ENCODE measurements at regions not wholly inside any gene's neighbourhood (a gene's known extent, or its start where the extent isn't known, plus 50 kb on each side); places are given as distances from the start of the nearest gene placed in this dataset.

DNA sequence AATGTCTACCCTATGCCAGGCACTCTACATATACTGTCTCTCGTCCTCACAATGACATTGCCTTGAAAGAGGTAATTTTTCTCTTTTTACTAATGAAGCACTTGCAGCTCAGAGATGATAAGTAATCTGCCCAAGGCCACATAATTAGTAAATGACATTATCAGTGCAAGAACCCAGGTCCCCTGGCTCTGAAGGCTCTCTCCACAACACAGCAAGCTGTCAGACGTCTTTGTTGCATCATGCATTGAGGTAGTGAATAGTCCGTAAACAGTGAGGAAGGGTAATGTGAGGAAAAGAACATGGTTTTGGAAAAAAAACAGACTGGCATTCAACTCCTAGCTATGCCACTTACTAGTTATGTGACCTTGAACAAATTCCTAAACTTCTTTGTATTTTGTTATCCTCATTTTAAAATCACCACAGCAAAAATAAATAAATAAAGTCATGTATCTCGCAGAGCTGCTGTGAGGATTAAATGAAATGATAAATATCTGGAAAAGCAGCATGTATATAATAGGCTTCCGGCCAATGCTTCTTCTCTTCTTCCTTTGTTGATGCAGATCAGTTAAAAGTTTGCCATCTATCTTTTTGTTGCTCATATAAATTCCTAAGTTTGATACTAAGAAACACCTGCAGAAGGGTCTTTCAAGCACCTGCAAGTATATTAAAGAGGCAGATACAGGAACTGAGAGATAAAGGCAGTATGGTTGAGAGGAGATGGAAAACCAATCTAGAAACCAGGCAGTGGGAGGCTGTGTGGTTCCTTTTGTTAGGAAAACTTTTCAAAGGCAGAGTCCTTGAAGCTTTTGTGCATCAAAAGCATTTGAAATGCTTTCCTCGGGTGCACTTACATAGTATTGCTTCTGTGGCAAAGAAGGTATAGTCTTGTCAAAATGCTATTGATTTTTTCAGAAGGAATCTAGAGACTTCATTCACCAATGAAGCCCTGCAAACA is 82.8 kb downstream of the BTG1 start:
- Histone ChIP-seq H3K9me3 (ENCODE audit: low read depth, low read length, poor library complexity, severe bottlenecking) (no peaks in the 10 kb centered on the region), H3K36me3 (ENCODE audit: insufficient read depth, low read length, poor library complexity, severe bottlenecking) (no peaks in the 10 kb centered on the region), H3K27me3 (replicated peaks; ENCODE audit: insufficient read depth, low read depth, low read length, poor library complexity) (no peaks in the 10 kb centered on the region), H3K4me3 (ENCODE audit: low read depth, low read length, poor library complexity, severe bottlenecking) (no peak overlapping the region), H3K27ac (ENCODE audit: low read depth, low read length, poor library complexity, severe bottlenecking) (no peak overlapping the region), H3K4me1 (ENCODE audit: insufficient read depth, low read length, poor library complexity, severe bottlenecking) (no peaks in the 10 kb centered on the region)
- no peak for TF ChIP-seq EZH2 (IDR thresholded peaks at IDR 0.05; ENCODE audit: borderline replicate concordance, low read depth, low read length, poor library complexity, severe bottlenecking)
- TF ChIP-seq, protein P1, sequence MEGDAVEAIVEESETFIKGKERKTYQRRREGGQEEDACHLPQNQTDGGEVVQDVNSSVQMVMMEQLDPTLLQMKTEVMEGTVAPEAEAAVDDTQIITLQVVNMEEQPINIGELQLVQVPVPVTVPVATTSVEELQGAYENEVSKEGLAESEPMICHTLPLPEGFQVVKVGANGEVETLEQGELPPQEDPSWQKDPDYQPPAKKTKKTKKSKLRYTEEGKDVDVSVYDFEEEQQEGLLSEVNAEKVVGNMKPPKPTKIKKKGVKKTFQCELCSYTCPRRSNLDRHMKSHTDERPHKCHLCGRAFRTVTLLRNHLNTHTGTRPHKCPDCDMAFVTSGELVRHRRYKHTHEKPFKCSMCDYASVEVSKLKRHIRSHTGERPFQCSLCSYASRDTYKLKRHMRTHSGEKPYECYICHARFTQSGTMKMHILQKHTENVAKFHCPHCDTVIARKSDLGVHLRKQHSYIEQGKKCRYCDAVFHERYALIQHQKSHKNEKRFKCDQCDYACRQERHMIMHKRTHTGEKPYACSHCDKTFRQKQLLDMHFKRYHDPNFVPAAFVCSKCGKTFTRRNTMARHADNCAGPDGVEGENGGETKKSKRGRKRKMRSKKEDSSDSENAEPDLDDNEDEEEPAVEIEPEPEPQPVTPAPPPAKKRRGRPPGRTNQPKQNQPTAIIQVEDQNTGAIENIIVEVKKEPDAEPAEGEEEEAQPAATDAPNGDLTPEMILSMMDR (conservative IDR thresholded peaks at IDR 0.05; ENCODE audit: low read depth, low read length) = no peak
- intact Hi-C loops (cut with micrococcal nuclease; ENCODE audit: unreplicated experiment) = no loop called here
- POLR2A ChIA-PET (ENCODE audit: low non-redundant PET) = no interaction called here
- no TSS peak for BruUV-seq (replicated peaks)
- CTCF ChIA-PET = no interaction called here
- no peak for DNase-seq (ENCODE audit: low spot score)

DNA sequence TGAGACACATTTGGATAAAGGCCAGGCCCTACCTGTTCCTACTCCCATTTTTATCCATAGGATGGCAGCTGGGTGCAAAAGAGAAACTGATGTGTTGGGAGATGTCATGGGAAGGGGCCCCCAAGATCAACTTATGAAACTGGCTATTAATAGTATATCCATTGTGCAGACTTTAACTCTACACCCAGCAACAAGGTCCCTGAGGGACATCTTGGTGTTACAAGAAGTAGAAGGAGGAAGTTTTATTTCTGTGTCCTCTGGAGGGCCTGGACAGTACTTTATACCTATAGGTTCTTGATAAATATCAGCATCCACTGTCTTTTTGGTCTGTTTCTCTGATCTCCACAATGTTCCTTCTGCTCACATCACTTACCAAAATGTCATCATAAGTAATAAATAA is 84.6 kb downstream of the BTG1 start:
- TF ChIP-seq, protein P1 (conservative IDR thresholded peaks at IDR 0.05; ENCODE audit: low read depth, low read length) = no peak
- TF ChIP-seq EZH2 (IDR thresholded peaks at IDR 0.05; ENCODE audit: borderline replicate concordance, low read depth, low read length, poor library complexity, severe bottlenecking) = no peak
- BruUV-seq (replicated peaks) = no TSS peak
- Histone ChIP-seq H3K9me3 (ENCODE audit: low read depth, low read length, poor library complexity, severe bottlenecking) (no peaks in the 10 kb centered on the region), H3K4me3 (ENCODE audit: low read depth, low read length, poor library complexity, severe bottlenecking) (no peak overlapping the region), H3K27me3 (replicated peaks; ENCODE audit: insufficient read depth, low read depth, low read length, poor library complexity) (no peaks in the 10 kb centered on the region), H3K4me1 (ENCODE audit: insufficient read depth, low read length, poor library complexity, severe bottlenecking) (no peaks in the 10 kb centered on the region), H3K36me3 (ENCODE audit: insufficient read depth, low read length, poor library complexity, severe bottlenecking) (no peaks in the 10 kb centered on the region), H3K27ac (ENCODE audit: low read depth, low read length, poor library complexity, severe bottlenecking) (no peak overlapping the region)
- intact Hi-C loops (cut with micrococcal nuclease; ENCODE audit: unreplicated experiment) = no loop called here
- DNase-seq (ENCODE audit: low spot score) = no peak
- CTCF ChIA-PET = no interaction called here
- POLR2A ChIA-PET (ENCODE audit: low non-redundant PET) = no interaction called here

DNA sequence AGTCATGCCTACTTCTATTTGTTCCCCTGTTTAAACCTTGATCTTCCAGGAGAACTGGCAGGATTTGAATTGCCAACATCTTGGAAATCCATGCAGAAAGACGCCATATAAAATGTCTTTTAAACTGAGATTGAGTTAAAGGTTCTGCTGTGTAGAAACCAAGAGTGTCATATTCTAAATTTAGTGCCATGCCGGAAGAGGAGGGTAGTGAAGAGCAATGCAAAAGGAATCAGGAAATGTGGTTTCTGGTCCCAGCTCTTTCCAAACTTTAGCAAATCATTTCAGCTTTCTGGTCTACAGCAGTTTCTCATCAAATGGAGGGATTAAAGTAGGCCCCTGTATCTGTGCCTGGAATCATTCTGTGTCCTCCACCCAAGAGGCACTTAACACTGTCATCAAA is 85.7 kb downstream of the BTG1 start:
- Histone ChIP-seq H3K4me1 (ENCODE audit: insufficient read depth, low read length, poor library complexity, severe bottlenecking) (no peaks in the 10 kb centered on the region), H3K36me3 (ENCODE audit: insufficient read depth, low read length, poor library complexity, severe bottlenecking) (no peaks in the 10 kb centered on the region), H3K27me3 (replicated peaks; ENCODE audit: insufficient read depth, low read depth, low read length, poor library complexity) (no peaks in the 10 kb centered on the region), H3K27ac (ENCODE audit: low read depth, low read length, poor library complexity, severe bottlenecking) (no peak overlapping the region), H3K9me3 (ENCODE audit: low read depth, low read length, poor library complexity, severe bottlenecking) (no peaks in the 10 kb centered on the region), H3K4me3 (ENCODE audit: low read depth, low read length, poor library complexity, severe bottlenecking) (no peak overlapping the region)
- DNase-seq (ENCODE audit: low spot score) = no peak
- TF ChIP-seq EZH2 (IDR thresholded peaks at IDR 0.05; ENCODE audit: borderline replicate concordance, low read depth, low read length, poor library complexity, severe bottlenecking) = no peak
- TF ChIP-seq, protein P1 (conservative IDR thresholded peaks at IDR 0.05; ENCODE audit: low read depth, low read length) = no peak
- intact Hi-C loops (cut with micrococcal nuclease; ENCODE audit: unreplicated experiment) = no loop called here
- POLR2A ChIA-PET (ENCODE audit: low non-redundant PET) = no interaction called here
- no TSS peak for BruUV-seq (replicated peaks)
- CTCF ChIA-PET = no interaction called here

Measured in A673 (cell line).